HG02943 (cell line): ENCODE measurements at regions not wholly inside any gene's neighbourhood (a gene's known extent, or its start where the extent isn't known, plus 50 kb on each side); places are given as distances from the start of the nearest gene placed in this dataset.

Source experiments
- ATAC-seq: cut with Tn5 transposase; IDR thresholded peaks from one replicate; pipeline ENCODE4 v1.9.1; 2021; ENCODE audit warnings: mild to moderate bottlenecking, low read depth, moderate library complexity; ENCODE audit not compliant: unreplicated experiment

- no peak for ATAC-seq
Measured at GRCh38 chr5:35367526-35367925, 137.2 kb upstream of the PRLR start.

GRCh38 chr5:35365758-35366157 lies 135.5 kb upstream of the PRLR start:
- no peak for ATAC-seq

GRCh38 chr5:35364350-35364749 lies 134.1 kb upstream of the PRLR start:
- no peak for ATAC-seq

GRCh38 chr5:35363387-35363965 lies 133.2 kb upstream of the PRLR start:
- ATAC-seq, result no peak

- no peak for ATAC-seq
Measured at GRCh38 chr5:35362772-35363171, 132.5 kb upstream of the PRLR start.

- no peak for ATAC-seq
Measured at GRCh38 chr5:35360671-35361070, 130.4 kb upstream of the PRLR start.

GRCh38 chr5:35359859-35360258 lies 129.6 kb upstream of the PRLR start:
- no peak for ATAC-seq

- no peak for ATAC-seq
Measured at GRCh38 chr5:35357973-35358372, 127.7 kb upstream of the PRLR start.

- ATAC-seq, result no peak
Measured at GRCh38 chr5:35356725-35357124, 126.4 kb upstream of the PRLR start.

GRCh38 chr5:35354751-35355150 lies 124.5 kb upstream of the PRLR start:
- ATAC-seq, result no peak

GRCh38 chr5:35345222-35345621 lies 114.9 kb upstream of the PRLR start:
- no peak for ATAC-seq

- no peak for ATAC-seq
Measured at GRCh38 chr5:35342664-35343063, 112.4 kb upstream of the PRLR start.

- no peak for ATAC-seq
Measured at GRCh38 chr5:35341189-35341588, 110.9 kb upstream of the PRLR start.

GRCh38 chr5:35339616-35340100 lies 109.4 kb upstream of the PRLR start:
- no peak for ATAC-seq

GRCh38 chr5:35339006-35339405 lies 108.7 kb upstream of the PRLR start:
- ATAC-seq, result no peak

- no peak for ATAC-seq
Measured at GRCh38 chr5:35338157-35338453, 107.8 kb upstream of the PRLR start.

- no peak for ATAC-seq
Measured at GRCh38 chr5:35337340-35338156, 107.3 kb upstream of the PRLR start.

GRCh38 chr5:35336230-35336629 lies 105.9 kb upstream of the PRLR start:
- ATAC-seq, result no peak

- no peak for ATAC-seq
Measured at GRCh38 chr5:35335752-35336151, 105.5 kb upstream of the PRLR start.

GRCh38 chr5:35333366-35333765 lies 103.1 kb upstream of the PRLR start:
- ATAC-seq, result no peak

- no peak for ATAC-seq
Measured at GRCh38 chr5:35331956-35332950, 102.0 kb upstream of the PRLR start.
